WI38 (cell line): ENCODE measurements at regions not wholly inside any gene's neighbourhood (a gene's known extent, or its start where the extent isn't known, plus 50 kb on each side); places are given as distances from the start of the nearest gene placed in this dataset.

Source experiments
- H3K4me3 ChIP-seq: 2 replicates; pipeline ENCODE4 v1.5.1; 2011; ENCODE audit warnings: low read depth, mild to moderate bottlenecking, control low read depth, low read length
- TF ChIP-seq, protein P1 (sequence below): IDR thresholded peaks from 2 replicates; pipeline ENCODE4 v1.5.1; 2012; ENCODE audit warnings: low read depth, mild to moderate bottlenecking, control low read depth, low read length

DNA sequence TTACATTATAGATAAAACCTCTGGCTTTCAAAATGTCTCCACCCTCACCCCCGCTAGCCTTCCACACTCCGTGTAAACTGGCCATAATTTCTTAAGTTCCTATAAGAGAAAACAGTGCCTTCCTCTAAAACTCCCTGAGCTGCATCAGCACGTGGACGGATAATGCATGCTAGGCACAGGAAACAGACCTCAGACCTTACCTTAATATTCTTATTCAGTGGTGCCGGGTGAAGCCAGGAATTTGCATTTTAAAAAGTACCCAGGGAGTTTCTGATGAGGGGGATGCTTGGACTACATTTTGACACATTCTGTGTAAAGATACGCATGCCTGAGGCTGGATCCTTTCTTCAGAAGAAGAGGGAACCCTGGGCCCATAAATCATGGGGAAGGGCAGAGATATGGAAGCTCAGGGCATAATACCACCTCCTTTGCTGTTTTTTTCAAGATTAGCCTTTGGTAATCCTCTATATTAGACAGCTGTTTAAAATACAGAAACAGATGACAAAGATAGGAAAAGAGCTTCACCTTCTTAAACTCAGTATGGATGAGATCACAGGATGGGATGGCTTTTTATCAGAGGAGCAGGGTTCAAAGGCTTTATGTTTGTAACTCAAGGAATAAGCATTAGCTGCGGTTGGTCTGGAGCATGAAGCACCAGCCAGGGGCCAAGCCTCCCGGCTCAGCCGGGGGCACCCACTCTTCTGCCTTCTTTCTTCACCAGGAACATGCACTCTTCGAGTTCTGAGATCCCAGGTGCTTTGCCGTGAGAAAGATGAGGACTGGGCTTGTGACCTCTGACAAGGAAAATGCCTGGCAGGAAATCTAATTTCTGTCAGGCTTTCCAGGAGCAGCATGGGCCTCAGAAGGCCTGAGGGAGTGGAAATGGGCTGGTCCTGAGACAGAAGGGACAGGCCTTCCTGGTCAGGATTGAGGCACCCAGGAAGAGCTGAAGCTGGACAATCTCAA is 218.1 kb upstream of the SOX4 start:
- TF ChIP-seq, protein P1, sequence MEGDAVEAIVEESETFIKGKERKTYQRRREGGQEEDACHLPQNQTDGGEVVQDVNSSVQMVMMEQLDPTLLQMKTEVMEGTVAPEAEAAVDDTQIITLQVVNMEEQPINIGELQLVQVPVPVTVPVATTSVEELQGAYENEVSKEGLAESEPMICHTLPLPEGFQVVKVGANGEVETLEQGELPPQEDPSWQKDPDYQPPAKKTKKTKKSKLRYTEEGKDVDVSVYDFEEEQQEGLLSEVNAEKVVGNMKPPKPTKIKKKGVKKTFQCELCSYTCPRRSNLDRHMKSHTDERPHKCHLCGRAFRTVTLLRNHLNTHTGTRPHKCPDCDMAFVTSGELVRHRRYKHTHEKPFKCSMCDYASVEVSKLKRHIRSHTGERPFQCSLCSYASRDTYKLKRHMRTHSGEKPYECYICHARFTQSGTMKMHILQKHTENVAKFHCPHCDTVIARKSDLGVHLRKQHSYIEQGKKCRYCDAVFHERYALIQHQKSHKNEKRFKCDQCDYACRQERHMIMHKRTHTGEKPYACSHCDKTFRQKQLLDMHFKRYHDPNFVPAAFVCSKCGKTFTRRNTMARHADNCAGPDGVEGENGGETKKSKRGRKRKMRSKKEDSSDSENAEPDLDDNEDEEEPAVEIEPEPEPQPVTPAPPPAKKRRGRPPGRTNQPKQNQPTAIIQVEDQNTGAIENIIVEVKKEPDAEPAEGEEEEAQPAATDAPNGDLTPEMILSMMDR: no peak
- H3K4me3 ChIP-seq: no peak overlapping the region

DNA sequence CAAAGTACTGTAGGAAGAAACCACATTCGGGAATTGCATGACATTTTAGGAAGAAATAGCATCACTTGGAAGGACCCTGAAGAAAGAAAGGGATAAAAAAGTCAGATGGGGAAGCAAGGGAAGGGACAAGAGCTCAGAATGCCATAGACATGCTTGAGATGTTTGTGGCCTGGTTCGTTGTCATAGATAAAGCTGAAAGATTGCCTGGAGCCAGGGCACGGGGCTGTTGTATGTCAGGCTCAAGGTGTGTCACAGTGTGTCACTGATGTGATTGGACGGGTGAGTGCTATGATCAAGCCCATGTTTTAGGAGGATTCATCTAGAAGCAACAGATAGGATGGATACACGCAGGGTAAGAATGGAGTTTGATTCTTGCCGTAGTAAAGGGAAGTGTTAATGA is 216.2 kb upstream of the SOX4 start:
- TF ChIP-seq, protein P1: no peak
- H3K4me3 ChIP-seq: no peak overlapping the region

- H3K4me3 ChIP-seq: no peak overlapping the region
- TF ChIP-seq, protein P1: no peak
Observed at GRCh38 chr6:21381331-21381963, 212.1 kb upstream of the SOX4 start.

DNA sequence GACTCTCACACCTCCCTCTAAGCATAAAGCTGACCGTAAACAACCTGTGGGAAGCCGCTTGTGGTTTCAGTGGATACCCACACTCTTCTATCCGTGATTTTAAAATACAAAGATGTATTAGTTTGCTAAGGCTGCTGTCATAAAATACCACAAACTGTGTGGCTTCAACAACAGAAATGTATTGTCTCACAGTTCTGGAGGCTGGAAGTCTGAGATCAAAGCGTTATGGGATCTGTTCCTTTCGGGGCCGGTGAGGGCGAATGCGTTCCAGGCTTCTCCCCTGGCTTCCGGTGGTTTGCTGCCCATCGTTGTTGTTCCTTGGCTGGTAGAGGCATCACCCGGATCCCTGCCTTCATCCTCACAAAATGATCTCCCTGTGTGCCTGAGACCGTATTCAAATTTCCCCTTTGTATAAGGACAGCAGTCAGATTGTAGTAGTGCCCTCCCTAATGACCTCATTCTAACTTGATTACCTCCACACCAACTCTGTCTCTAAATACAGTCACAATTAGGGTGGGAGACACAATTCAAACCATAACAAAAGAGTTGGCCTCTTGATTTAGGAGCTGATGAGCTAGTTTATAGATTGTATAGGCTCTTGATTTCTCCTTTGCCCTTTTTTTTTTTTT is 210.6 kb upstream of the SOX4 start:
- no peak overlapping the region for H3K4me3 ChIP-seq
- TF ChIP-seq, protein P1: no peak

- H3K4me3 ChIP-seq: no peak overlapping the region
- TF ChIP-seq, protein P1: no peak
Observed at GRCh38 chr6:21383450-21384085, 210.0 kb upstream of the SOX4 start.

DNA sequence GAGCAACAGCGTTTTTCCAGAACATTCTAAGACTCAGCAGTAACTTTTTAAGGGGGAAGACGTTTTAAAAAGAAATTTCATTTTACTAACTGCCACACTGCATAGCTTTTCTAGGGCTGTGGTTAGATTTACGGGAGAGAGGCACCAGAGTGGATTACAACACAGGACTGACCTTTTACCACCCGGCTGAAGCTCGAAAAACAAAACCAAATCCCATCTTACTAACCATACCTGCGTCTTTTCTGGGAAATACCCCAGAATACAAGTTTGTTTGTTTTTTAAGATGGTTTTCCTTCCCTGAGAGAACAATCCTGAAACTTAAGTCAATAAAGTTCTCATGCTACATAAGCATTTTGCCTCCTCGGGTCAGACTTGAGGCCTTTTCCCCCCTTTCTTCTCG is 209.3 kb upstream of the SOX4 start:
- TF ChIP-seq, protein P1: no peak
- H3K4me3 ChIP-seq: no peak overlapping the region
